Pancreas (tissue), 10 donors: ENCODE measurements at regions not wholly inside any gene's neighbourhood (a gene's known extent, or its start where the extent isn't known, plus 50 kb on each side); places are given as distances from the start of the nearest gene placed in this dataset.
A peak's percentile ranks its signal among the peaks of the same experiment; 100 is the strongest.

ENCODE experiments used
- ATAC-seq, 4 donors: fragments of 200-7000 bp; cut with Tn5 transposase; one replicate each; pipeline versions ENCODE4 v1.8.0 to v1.9.1; 2020; ENCODE audit warnings: mild to moderate bottlenecking in 4 of 4, moderate library complexity in 4 of 4
- DNase-seq, 6 donors: peaks; one replicate each; pipeline ENCODE4 v3.0.0-alpha.2; 2020
- FAIRE-seq: peaks from 2 replicates; lab custom pipeline; 2012; peaks lifted over from hg19 to GRCh38; lab: Jason Lieb, UNC
- H3K27ac ChIP-seq, 4 donors: fragments of 200-600 bp; sonication (generic); 1 replicate in 3 of 4; 2 replicates in 1 of 4; pipeline versions ENCODE4 v1.5.0 to v1.8.0; 2020
- H3K27me3 ChIP-seq, 4 donors: fragments of 200-600 bp; one replicate each; pipeline ENCODE4 v1.8.0; 2021
- H3K36me3 ChIP-seq, 3 donors: fragments of 200-600 bp; sonication (generic) in 1 of 3; one replicate each; pipeline versions ENCODE4 v1.5.0 to v1.8.0; 2020 to 2021
- H3K4me1 ChIP-seq, 3 donors: fragments of 200-600 bp; one replicate each; pipeline ENCODE4 v1.8.0; 2021
- H3K4me3 ChIP-seq, 4 donors: fragments of 200-600 bp; sonication (generic) in 2 of 4; one replicate each; pipeline versions ENCODE4 v1.5.0 to v1.8.0; 2020 to 2021
- H3K9me3 ChIP-seq, 4 donors: fragments of 200-600 bp; one replicate each; pipeline ENCODE4 v1.8.0; 2021
- WGBS, 2 donors: extraction: QIAGEN DNeasy Blood & Tissue Kit; methylation state at CpG; one replicate each; pipeline ENCODE4 v1.1.7; 2013; 5-methylcytosine and 5-hydroxymethylcytosine counted together
- intact Hi-C, 3 donors: fragments of 100-400 bp; cut with DNase I; formaldehyde crosslinking; loops; one replicate each; pipeline versions ENCODE4 v1.11.1 to v1.14.2; 2022
- microRNA-seq, 2 donors: library from miRNA; unstranded; fragments of <30 nt; microRNA quantifications; one replicate each; pipeline versions ENCODE4 to v1.1.0, GENCODE V29; 2019 to 2020
- TF ChIP-seq, protein P1 (sequence below), 4 donors: fragments of 200-600 bp; sonication (generic) in 3 of 4; IDR thresholded peaks; one replicate each; pipeline versions ENCODE4 v1.5.0 to v1.8.0; 2021; ENCODE audit warnings: antibody characterized with exemption in 4 of 4
- donor health status: healthy with polysubstance abuse.
- donor health status: DM: no; HTN: no; CAD: no; lungs with moderate emphysema.
- donor health status: DM: no; HTN: no; CAD: no.
- donor health status: control.
- donor health status: control.
- donor health status: Bipolar disorder and iron deficiency.
- donor health status: DM: yes; HTN: yes; CAD: no.
- donor health status: DM: no; HTN: no; CAD: no.
- donor health status: DM: no; HTN: no; CAD: no.
- donor health status: DM: yes; HTN: yes; CAD: no.

DNA sequence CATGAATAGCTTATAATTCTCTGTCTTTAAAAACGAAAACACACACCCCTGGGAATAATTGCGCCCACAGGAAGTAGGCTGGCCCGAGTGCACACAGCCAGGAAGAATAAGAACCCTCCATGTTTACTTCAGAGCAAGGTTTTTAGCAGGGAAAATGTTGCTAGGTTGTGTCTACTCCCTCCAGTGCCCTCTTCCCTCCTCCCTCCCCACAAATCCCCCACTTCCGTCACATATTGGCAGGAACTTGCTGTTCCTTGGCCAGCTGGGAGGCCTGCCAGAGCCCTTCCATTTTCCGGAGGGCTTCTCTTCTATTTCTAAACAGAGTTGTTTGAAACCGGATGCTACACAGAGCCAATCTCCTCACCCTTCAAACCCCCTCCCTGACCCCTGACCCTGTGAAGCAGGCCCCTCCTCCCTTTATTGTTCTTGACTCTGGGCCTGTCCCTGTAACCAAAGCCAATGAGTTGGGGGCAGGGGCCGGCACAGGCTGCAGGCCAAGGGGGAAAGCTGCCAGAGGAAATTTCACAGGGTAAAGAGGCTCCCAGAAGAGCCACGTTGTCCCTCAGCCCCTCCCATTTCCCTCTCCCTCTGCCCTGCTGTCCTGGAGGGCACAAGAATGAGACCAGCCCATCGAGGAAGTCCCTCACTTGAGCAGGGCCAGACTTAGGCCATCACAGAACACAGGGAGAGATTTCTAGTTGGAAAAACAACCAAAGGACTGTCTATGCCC is 49.8 kb upstream of the LGALSL start:
- Histone ChIP-seq H3K27me3 (no peaks in the 10 kb centered on the region), H3K4me3 (no peak overlapping the region), H3K36me3 (no peaks in the 10 kb centered on the region), H3K4me1 (peaks cover 17 to 33% (median 21%) of the 10 kb centered on the region in 3 donors), H3K9me3 (no peaks in the 10 kb centered on the region), H3K27ac (peak overlapping the region; percentile 39 to 72 (median 60))
- WGBS, 2 donors = 22 to 26% methylated on average over 9 of the region's 9 CpGs
- intact Hi-C loops = no loop called here
- DNase-seq (peak; percentile 68 to 84 (median 75)), FAIRE-seq (no peak), ATAC-seq (peak; percentile 76 to 82 (median 80))
- TF ChIP-seq, protein P1, sequence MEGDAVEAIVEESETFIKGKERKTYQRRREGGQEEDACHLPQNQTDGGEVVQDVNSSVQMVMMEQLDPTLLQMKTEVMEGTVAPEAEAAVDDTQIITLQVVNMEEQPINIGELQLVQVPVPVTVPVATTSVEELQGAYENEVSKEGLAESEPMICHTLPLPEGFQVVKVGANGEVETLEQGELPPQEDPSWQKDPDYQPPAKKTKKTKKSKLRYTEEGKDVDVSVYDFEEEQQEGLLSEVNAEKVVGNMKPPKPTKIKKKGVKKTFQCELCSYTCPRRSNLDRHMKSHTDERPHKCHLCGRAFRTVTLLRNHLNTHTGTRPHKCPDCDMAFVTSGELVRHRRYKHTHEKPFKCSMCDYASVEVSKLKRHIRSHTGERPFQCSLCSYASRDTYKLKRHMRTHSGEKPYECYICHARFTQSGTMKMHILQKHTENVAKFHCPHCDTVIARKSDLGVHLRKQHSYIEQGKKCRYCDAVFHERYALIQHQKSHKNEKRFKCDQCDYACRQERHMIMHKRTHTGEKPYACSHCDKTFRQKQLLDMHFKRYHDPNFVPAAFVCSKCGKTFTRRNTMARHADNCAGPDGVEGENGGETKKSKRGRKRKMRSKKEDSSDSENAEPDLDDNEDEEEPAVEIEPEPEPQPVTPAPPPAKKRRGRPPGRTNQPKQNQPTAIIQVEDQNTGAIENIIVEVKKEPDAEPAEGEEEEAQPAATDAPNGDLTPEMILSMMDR (IDR thresholded peaks at IDR 0.05) = no peak

Small RNA genes in the stretch of these regions (microRNA-seq; reads per million reads assigned to microRNA genes)
- gene MIR4433A (0 reads per million in 2 donors), gene MIR4433B (0 reads per million in 2 donors)
